GM18868 (cell line): ENCODE measurements at regions not wholly inside any gene's neighbourhood (a gene's known extent, or its start where the extent isn't known, plus 50 kb on each side); places are given as distances from the start of the nearest gene placed in this dataset.

Source experiments
- ATAC-seq: cut with Tn5 transposase; IDR thresholded peaks from one replicate; pipeline ENCODE4 v1.9.1; 2021; ENCODE audit warnings: mild to moderate bottlenecking, moderate library complexity; ENCODE audit not compliant: unreplicated experiment

- ATAC-seq = no peak
Measured at GRCh38 chr1:223486932-223487886, 94.0 kb downstream of the CCDC185 start.

GRCh38 chr1:223487887-223488259 is 94.7 kb downstream of the CCDC185 start:
- ATAC-seq = no peak

GRCh38 chr1:223489439-223489838 is 96.2 kb downstream of the CCDC185 start:
- no peak for ATAC-seq

- ATAC-seq = no peak
Measured at GRCh38 chr1:223490256-223490655, 97.0 kb downstream of the CCDC185 start.
